ENCODE measurements at regions not wholly inside any gene's neighbourhood (a gene's known extent, or its start where the extent isn't known, plus 50 kb on each side); places are given as distances from the start of the nearest gene placed in this dataset.
A peak's percentile ranks its signal among the peaks of the same experiment; 100 is the strongest.

DNA sequence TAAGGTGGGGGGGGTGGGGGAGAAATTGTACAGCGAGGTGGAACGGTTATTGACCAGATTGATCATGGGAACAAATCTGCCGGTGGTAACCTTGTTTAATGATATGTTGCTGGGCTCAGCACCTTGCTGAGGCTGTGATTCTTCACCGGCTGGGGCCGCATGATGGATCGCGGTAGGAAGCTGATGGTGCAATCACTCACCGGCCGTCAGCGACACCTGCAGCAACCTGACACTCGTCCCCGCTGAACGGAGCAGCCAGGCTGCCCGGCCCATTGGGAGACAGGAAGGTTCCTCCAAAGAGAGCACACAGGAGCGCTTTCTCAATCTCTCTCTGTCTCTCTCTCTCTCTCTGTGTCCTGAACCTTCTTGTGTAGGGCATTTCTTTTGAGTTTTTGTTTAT, 128.5 kb upstream of the RRP15 start:
- DNase-seq (ENCODE audit: low spot score) = no peak

DNA sequence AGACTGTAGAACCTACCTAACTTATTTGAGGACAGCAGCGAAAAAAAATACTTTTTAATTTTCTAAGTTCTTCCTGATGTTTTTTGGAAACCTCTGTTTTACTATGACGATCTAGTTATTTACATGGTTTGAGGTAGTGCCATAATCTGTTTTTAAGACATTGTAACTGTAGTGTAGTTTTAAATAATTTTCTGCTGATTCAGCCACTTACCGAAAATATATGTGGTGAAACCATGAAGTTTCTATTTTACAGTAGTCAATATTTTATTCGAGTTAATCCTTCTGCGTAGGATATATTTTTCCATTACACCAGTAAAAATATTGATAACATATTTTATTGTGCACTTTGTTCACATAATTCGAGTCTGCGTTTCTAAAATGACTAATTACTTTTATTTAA, 121.7 kb upstream of the RRP15 start:
- DNase-seq (ENCODE audit: low spot score) = no peak

DNA sequence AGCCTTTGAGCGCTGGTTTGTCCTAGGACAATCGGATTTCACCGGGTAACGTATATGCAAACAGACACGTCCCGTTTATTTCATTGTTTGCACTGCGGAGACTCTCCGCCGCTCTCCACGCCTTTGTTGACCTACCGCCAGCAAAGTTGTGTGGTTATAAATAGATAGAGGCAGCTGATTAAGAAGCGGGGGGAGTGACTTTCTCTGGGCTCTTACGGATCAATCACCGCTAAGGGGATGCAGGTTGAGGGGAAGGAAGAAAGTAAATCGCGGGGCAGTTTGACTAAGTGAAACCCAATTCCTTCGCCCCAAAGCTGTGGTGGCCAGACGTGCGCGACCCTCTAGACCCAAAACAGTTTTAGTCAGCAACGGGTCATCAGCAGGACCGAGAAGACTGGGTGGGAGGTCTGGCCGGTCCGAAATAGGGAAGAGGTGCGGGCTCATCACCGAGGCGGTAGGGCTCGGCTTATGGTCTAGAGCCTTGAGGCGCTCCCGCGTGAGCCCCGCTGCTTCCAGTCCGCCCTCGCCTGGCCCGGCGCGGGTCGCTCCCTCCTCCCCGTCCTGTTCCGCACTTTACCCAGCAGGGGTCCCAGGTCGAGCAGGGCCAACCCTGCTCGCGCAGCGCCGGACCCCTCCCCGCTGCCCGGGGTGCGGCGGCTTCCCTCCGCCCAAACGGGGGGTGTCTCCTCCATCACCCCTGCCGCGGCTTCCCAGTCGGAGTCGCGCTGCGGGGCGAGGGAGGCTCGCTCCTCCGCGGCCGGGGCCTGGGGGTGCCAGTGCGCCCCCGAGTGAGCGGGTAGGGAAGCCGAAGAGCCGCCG, 120.8 kb upstream of the RRP15 start:
- peak; percentile 3 for DNase-seq (ENCODE audit: low spot score)

DNA sequence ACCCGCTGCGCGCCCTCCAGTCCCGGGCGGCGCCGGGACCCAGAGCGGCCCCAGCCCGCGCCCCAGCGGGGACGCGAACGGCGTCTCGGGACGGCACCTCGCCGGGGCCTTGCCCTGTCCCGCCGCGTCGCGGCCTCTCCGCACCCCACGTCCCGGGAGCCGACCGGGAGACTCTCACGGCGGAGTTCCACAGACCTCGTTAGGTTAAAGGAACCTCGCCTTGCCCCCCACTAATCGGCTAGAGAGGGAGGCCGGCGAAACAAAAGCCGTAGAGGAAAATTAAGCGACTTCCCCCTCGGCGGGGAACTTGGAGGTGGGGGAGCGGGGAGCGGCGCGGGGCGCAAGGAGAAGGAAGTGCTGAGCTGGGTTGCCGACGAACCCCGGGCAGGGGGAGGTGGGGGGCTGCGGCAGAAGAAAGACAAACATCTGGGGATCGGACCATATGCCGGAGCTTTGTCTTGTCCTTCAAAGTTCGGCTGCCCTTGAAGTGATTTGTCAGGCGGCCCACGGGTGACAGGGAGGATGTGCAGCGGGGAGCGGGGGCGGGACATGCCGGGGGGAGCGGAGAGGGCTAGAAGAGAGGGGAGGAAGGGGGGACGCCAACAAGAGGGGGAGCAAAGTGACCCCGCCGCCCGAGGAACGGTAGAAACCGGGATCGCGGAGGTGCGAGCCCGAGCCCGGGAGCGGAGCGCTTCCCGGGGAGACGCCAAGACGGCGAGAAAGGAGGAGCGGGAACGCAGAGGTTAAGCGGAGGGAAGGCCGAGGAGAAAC, 120.0 kb upstream of the RRP15 start:
- DNase-seq (ENCODE audit: low spot score) = peak; percentile 11

DNA sequence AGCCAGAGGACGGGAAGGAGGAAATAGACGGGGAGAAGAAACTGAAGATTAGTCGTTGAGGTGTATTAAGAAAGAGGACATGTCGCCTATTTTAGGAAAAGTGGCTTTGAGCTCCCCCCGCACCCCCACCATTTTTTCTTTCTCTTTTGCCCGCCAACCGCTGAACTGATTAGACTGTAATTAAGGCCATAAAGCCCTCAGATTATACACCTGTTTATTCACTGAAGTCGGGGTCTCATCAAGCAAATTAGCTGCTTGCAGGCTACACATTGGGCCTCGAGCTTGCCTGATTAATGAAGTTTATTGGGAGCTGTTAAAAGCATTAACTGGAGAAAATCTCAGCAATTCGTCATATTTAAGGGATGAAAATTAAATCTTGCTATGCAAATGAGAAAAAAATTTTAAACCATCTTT, 119.4 kb upstream of the RRP15 start:
- no peak for DNase-seq (ENCODE audit: low spot score)

DNA sequence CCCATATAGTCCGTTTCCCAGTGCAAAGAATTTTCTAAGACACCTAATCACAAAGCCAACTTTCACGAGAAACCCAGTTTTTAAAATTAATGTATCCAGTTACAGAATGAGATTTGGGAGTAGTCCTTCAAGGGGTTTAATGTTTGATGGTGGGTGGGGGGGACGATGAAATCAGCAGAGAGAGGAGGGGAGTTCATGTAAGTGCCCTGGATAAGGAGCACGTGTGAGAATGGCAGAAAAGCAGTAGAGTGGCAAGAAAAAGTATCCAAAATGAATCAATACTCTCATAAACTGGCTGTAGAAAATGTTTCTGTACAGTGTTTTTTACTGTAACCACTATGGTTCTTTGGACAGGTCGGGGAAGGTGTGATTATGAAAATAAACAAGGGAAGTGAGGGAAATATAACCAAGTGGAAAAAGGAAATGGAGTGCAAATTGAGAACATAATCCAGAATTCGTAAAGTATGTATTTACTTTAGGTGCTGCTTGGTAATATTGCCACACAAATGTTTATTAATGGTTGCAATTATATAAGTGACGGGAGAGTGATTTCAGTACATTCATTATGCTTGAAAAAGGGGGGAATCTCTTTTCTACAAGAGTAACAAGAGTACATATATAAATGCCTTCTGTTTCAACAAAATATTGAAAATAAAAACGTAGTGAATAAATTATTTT, 118.7 kb upstream of the RRP15 start:
- no peak for DNase-seq (ENCODE audit: low spot score)

DNA sequence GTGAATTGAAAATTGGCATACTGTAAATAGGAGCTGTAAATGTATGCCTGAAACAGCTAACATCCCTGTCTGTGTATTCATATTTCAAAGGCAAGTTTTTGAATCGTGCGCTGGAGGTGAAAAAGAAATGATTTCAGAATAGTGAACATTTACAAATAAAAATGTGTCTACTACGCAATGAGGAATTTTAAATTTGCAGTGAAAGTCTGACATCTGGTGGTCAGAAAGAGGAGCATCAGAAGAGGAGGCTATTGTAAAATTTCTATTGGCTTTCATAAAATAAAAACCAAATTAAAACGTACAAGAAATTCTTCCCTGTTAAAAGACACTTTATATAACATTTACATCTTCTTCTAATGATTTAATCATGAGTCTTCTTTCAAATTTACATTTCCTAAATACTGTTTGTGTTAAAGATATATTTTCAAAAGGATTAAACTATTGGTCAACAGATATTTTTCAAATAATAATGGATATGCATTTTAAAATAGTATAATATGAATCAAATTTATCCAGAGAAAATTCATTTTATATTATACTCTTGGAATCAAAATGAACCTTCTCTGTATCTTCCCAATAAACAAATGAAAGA, 113.7 kb upstream of the RRP15 start:
- peak; percentile 8 for DNase-seq (ENCODE audit: low spot score)

DNA sequence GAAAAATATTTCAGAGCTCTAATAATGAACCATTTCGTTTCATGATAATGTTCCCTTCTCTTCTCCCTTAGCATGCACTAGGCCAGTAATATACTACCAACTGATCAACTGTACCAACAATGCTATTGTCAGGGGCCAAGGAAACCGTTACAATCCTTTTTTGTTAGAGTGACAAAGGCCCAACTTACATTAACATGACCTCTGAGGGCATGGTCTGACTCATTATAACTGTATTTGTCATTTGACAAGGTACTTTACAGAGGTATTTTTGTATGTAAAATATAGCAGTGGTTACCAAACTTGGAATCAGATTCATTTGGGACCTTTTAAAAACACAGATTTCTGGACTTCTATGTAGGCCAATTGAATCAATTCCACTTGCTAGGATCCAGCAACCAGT, 102.6 kb upstream of the RRP15 start:
- no peak for DNase-seq (ENCODE audit: low spot score)

DNA sequence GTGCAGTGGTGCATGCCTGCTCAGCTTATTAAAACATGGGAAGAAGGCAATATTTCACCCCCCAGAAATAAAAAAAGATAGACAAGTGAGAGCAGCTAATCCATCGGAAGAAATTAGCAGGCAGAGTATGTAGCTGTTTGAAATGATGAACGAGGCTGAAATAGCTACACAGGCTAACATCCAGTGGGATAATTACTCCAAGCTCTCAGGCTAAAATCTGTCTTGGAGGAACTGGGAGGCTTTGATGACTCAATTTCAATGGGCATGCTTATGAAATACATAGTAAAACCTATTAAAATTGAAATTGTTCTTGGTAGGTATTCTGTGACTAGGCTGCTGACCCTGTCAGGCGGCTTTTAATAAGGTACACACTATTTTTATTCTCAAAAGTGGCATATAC, 84.1 kb upstream of the RRP15 start:
- no peak for DNase-seq (ENCODE audit: low spot score)

DNA sequence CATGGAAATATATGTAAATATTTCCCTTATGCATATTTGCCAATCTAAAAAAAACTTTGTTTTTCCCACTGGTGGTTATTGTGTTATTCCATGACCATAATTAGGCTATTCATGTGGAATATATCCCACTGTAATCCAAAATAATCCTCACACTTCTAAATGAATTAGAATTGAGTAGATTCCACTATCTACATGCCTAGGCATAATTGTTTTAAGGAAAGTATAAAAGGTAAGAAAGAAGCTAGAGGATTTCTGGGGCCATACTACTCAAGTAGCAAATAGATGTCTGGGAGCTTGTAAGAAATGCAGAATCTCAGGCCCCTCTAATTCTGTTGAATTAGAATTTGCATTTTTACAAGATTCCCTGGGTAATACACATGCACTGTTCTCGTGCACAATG, 83.5 kb upstream of the RRP15 start:
- no peak for DNase-seq (ENCODE audit: low spot score)

DNA sequence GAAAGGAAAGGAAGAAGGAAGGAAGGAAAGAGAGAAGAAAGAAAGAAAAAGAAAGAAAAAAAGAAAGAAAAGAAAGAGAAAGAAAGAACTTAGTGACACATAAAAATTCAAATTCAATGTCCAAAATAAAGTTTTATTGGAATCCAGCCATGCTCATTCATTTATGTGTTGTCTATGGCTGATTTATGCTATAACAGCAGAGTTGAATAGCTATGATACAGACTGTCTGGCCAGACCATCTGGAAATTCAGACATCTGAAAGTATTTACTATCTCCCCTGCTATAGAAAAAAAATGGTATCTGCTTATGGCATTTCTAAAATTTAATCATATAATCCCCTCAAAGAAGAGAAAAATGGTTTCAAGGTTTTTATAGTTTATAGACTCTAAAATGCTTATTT, 79.4 kb upstream of the RRP15 start:
- DNase-seq (ENCODE audit: low spot score) = no peak

DNA sequence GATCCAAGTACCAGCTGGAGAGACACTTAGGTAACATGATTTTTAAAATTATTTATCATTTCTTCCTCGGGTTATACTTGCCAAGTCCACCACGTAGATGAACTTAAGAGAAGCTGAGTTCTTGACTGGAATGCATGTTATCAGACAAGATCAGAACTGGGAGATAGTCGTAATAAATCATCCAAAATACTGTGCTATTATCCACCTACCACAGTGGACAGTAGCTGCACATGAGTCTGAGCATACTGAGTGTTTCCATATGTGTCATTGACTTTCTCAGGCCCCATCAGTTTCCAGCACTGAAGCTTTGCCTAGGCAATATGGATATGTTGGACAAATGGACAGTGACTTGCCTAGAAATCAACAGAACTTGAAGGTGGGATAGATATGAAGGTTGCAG, 77.9 kb upstream of the RRP15 start:
- DNase-seq (ENCODE audit: low spot score) = no peak

DNA sequence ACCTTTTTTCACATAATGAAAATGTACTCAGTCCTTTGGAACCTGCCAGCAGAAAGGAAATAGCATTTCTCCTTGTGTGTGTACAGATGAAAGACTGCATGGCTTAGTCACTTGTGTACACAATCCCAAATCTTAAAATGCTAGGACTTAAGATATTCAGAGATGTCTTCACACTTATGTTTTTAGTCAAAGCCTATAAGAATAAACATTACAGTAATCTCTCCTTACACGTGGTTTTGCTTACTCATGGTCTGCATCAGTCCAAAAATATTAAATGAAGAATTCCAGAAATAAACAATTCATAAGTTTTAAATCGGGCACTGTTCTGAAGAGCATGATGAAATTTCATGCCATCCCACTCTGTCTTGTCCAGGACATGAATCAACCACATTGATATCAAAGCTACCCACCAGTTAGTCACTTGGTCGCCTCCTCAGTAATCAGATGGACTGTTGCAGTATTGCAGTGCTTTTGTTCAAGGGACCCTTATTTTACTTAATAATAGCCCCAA, 75.7 kb upstream of the RRP15 start:
- DNase-seq (ENCODE audit: low spot score) = no peak

DNA sequence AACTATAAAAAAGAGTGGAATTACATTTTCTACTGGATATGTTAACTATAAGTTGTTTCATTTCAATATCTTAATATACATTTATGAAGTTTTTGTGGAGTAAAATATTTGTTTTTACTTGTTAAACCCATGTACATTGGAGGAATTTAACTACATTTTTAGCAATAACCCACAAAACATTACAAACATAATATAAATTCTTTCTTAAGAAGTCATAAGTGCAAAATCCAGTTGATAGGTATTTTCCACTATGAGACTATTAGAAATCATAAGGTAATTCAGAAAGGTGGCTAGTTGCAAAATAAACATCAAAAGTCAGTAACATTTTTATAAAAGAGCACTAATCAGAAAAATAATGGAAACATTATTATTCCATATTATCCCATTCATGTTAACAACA, 73.9 kb upstream of the RRP15 start:
- no peak for DNase-seq (ENCODE audit: low spot score)

DNA sequence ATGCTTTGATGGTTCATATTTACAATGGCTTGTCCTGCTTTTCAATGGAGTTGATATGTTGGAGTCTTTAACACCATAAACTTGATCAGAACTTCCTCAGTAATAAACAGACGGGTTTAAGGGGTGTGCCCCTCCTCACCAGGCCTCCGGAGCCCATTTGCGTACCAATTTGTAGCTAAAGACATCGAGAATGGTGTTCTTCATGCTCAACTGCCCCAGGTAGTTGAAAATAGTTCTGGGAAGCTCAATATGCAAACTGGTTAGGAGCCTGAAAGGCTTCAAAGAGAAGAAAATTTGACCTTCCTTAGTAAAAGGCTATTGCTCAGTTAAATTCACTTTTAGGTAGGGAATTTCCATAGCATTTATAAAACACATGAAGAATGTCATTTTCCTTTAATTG, 68.1 kb upstream of the RRP15 start:
- DNase-seq (ENCODE audit: low spot score) = peak; percentile 4

DNA sequence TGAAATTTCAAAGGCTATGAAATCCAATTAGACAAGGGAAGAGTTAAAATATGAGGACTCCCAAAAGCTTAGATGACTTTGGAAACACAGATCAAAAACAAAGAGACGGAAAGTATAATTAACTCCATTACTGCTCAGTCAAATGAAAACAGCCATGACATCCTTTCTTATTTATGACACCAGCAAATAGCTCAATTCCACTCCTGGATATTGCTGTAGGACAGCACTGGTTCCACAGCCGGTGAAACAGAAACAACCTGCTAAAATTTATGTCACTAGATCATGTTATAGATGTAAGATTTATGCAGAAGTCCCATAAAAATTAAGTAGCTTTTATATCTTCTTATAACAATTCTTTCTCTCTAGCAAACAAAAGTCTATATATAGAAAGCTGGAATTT, 65.6 kb upstream of the RRP15 start:
- DNase-seq (ENCODE audit: low spot score) = no peak

DNA sequence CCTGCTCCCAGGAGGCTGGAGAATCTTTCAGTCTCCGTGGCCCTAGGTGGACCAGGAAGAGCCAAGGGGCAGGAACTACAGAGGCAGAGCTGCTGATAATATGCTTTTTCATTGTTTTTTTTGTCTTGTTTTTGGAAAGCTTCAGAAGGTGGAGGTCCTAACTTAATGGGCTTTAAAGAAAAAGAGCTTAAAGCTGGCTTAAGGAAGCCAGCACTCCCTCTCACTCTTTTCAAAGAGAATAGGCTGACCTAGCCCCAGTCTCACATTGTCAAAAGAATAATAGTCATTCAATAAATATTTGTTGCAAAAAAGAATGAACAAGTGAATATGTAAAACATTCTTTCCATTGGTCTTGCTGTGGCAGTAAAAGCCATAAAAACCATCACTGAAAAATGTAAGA, 61.0 kb upstream of the RRP15 start:
- DNase-seq (ENCODE audit: low spot score) = no peak

DNA sequence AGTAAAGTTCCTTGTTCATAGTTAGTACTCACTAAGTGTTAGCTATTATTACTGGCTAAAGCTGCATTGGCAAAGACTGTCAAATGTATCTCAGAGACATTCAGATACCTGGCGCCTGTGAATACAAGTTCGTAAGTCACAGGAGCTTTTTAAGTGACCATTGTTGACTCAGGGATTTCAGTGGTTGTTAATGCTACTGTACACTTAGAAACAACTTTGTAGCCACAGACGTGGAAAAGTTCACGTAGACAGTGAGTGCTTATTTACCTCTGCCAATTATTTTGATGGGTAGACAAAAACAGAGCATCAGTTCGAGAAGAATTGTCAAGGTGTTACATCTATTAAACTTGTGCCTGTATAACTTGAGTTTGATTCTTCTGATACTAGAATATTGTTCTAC, 59.1 kb upstream of the RRP15 start:
- DNase-seq (ENCODE audit: low spot score) = no peak
